M059J (cell line): ENCODE measurements at regions not wholly inside any gene's neighbourhood (a gene's known extent, or its start where the extent isn't known, plus 50 kb on each side); places are given as distances from the start of the nearest gene placed in this dataset.

ENCODE experiments used
- DNase-seq: peaks from one replicate; pipeline ENCODE4 v3.0.0-alpha.2; 2012; ENCODE audit warnings: low read depth

DNA sequence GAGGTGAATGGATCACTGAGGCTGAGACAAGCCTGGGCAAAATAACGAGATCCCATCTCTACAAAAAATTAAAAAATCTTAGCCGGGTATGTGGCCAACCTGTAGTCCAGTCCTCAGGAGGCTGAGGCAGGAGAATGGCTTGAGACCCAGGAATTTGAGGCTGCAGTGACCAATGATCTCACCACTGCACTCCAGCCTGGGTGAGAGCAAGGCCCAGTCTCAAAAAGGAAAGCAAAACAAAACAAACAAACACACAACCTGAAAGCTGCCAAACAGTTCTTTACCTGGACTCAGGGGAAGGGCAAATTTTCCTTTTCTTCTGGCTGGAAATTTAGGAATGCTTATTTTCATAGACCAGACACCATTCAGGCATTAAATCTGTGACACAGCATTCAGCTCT is 163.1 kb upstream of the FAT1 start:
- DNase-seq = no peak

DNA sequence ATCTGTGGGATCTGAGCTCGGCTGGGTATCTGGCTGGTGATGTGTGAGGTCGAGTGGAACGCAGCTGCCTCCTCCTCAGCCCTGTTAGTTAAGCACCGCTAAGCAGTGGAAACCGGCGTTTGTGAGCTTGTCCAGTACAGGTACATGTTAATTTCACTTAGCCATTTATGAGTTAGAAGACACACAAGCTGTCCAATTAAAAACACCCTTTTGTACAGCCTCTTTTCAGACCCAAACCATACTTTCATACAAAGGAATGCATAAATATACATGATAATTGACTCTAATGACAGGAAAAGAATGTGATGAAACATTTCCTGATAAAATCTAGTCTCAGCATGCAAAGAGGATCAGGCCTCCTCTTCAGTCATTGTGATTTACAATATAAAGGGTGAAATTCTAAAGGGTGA is 163.6 kb upstream of the FAT1 start:
- peak; percentile 45 for DNase-seq

DNA sequence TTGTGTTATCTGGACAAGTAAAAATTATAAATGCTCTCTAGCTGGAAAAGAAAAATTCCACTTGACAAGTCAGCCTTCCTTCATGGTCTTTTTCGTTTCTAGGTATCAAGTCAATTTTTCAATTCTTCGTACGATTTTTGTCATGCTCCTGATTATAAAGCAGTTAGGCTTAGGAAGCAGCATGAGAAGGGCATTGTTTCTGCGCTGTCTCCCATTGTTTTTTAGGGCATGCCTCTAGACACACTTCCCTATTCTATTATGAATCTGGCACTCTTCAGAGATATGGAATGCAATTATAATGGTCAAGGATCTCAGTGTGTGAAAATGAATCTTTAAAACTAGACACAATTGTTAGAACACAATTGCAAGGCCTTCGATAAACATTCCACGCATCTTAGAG is 164.1 kb upstream of the FAT1 start:
- no peak for DNase-seq

DNA sequence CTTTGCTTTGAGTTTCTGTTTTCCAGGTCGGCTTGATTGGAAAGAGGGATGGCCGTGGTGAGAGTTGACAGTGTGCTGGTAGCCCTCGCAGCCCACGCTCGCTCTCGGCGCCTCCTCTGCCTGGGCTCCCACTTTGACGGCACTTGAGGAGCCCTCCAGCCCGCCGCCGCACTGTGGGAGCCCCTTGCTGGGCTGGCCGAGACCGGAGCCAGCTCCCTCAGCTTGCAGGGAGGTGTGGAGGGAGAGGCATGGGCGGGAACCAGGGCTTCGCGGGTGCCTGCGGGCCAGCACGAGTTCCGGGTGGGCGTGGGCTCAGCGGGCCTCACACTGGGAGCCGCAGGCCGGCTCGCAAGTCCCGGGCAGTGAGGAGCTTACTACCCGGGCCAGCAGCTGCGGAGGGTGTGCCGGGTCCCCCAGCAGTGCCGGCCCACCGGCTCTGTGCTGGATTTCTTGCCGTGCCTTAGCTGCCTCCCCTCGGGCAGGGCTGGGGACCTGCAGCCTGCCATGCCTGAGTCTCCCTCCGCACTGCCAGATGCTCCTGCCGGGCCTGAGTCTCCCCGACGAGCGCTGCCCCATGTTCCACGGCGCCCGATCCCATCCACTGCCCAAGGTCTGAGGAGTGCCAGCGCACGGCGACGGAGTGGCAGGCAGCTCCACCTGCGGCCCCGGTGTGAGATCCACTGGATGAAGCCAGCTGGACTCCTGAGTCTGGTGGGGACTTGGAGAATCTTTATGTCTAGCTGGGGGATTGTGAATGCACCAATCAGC is 166.4 kb upstream of the FAT1 start:
- DNase-seq = no peak

DNA sequence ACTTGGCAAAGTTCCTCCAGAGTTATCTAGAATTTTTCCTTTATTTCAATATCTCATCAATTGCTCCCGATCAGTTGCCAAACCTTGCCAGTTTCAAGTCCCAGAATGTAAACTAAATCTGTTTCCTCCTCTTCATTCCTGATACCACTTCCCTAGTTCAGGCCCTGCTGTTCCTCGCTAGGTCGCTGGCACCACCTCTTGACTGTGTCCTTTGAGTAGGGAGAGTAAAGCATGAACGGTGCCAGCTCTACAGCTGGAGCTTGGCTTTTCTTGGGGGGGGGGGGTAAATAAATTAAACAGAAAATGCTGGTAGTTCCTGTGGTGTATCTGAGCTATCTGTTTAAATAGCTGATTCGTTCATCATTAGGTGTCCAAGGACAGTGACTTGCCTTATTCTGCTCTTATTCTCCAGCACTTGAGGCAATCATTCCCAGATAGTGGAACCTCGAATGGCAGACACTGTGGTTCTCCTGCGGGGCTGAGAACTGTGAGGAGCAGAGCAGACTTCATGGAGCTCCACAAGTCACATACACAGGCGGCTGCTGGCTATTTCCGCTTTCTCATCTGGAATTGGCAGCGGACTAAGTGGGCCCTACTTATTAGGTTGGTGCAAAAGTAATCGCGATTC is 168.3 kb upstream of the FAT1 start:
- peak; percentile 23 for DNase-seq

DNA sequence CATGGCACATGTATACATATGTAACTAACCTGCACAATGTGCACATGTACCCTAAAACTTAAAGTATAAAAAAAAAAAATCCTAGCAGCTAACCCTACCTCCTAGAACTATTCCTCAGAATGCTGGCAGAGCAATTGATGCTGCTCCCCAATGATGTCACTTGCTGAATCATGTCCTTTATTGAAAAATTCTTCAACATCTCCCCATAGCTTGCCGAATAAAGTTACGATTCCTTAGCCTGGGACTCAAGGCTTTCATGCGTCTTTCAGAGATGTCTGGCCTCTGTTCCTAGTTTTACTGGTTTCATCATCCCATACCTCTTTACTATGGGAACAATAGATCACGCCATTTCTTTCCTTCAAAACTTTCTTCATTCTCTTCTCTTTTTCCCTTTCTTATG is 174.7 kb upstream of the FAT1 start:
- no peak for DNase-seq

DNA sequence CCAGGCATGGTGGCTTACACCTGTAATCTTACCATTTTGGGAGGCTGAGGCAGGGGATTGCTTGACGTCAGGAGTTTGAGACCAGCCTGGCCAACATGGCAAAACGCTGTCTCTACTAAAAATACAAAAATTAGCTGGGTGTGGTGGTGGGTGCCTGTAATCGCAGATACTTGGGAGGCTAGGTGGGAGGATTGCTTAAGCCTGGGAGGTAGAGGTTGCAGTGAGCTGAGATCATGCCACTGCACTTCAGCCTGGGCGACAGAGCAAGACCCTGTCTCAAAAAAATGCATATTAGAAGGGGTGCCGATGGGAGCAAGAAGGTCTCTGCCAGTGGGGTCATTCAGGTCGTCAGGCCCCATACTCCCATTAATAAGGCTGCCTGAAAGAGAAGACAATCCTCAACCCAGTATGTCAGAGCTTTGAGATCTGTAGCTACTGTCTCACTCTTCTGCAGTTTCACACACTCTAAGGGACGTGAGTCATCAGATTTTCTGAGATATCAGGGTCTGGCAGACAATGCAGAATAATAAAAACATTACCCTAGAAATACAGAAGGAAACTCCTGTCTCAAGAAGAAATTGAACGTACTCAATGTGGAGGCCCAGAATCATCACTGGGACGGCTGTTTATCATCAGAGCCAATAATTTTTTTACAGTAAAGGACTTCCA is 176.7 kb upstream of the FAT1 start:
- DNase-seq = peak; percentile 80

DNA sequence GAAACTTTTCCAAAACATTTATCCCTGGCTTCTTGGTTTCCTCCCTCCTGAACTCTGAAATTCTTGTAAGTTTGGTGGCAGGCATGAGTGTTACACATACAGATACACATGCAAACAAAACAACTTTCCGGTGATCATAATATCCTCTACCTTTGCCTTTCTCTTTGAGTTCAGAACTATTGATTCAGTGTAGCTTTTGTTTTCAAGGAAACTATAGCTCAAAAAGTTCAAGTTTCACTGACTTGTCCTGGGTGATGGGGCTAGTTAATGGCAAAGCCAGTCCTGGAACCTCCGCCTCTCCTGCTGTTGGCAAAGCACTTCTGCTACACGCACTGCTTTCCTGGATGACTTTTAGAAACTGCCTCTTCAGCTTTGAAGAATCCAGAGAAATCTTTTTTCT is 177.3 kb upstream of the FAT1 start:
- peak; percentile 16 for DNase-seq

DNA sequence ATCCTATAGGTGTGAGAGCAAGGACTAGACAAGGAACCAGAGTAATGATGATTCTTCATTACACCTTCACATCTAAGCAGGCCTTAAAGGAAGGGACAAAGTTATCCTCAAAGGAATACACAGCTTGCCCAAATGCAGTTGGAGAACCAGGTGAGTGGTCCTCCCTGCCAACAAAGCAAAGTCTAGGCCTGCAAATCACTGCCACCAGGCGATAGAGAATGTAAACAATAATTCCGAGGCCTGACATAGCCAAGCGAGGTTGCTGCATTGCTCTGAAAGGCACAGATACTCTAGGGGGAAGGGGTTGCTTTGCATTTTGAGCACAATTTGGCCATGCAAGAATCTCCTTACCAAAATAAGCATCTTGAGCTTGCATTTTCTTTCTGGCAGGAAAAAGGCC is 178.2 kb upstream of the FAT1 start:
- DNase-seq = no peak

DNA sequence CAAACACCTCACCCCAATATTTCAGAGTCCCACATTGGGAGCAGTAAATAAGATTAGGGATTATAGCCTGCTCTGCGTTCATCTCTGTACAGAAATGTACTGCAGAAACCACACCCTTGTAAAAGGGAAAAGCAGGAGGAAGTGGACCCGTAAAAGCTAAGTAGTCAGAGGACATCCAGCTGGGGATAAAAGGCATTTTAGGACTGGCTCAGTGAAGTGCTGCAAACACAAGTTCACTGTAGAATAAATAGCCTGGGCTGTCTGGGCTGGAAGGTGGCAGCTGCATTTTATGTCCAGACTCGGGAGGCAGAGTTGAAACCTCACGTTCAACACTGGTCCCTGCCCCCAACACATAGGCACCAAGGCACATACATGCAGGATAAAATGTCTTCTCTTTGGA is 178.7 kb upstream of the FAT1 start:
- DNase-seq = no peak

DNA sequence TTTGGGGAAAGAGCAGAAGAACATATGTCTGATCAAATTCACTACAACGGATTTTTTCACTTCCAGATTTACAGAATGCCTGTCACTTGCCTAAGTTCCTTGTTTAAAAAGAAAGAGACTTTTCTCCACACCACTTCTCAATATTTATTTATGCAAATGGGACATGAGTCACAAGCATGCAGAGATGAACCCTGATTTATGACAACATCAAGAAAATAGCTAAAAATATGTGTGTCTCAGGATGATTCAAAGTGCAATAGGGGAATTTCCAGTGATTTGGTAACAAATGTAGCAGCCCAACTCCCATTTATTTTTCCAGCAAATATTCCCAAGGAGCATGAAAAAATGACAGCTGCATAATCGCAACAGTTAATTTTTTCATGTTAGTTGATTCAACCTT is 180.4 kb upstream of the FAT1 start:
- DNase-seq = peak; percentile 81

DNA sequence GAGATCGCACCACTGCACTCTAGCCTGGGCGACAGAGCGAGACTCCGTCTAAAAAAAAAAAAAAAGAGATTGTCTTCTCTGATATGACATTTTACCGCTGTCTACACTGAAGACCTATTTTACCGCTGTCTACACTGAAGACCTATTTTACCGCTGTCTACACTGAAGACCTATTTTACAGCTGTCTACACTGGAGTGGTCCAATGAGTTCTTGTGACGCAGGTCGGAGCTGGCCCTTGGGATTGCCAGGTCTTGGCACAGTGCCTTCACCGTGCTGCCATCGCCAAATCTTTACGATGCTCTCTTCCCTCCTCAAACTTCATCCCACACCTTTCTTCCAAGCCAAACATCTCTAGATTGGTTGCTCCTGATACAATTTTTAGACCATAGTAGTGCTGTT is 183.1 kb upstream of the FAT1 start:
- DNase-seq = no peak

DNA sequence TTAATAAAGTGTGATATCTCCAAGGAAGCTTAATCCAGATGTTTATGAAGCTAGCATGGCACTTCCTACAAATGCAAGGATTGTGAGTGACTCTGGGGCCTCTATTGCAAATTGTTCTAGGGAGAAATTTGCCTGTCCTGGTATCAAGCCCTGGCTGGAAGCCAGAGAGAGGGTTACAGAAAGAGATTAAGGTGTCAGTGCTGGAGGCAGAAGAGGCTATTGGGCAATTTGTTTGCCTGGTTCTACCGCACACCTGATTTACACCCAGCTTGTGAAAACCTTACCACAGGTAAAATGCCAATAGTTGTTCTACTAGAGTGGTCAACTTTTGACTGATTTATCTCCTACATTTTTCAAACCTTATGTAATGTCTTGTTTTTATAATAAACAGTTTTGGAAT is 186.7 kb upstream of the FAT1 start:
- no peak for DNase-seq

DNA sequence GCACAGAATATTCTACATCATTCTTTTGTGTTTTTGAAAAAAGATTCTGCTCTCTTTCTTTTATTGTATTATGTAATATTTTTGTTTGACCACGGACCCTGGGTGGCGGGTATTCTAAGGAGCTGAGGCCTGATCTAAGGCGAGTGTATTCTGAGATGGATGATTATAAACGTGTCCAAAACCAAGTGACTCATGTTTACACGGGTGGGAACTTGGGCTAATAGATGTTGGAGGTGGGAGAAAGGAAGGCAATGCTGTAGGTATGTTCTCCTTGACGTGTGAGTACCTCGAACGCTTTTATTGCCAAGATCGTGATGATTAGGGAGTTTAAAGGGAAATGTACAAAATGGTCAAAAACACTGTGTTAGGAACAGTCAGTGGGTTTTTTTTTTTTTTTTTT is 188.9 kb upstream of the FAT1 start:
- DNase-seq = no peak

DNA sequence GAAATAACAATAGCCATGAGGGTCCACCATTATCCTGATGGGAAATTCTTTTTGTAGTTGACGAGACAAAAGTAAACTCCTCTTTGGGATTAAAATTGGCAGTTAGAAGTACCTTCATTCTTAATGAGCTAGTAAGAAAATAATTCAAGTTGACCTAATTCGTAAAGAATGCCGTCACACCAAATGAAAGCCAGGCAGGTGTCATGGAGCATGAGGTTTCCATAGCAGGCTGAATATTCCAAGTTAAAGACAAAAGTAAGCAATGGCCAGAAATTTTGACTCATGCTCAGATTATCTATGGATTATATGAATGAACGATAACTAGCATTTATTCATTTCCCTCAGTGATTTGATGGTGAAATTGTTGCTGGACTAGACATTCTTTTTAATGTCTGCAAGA is 192.2 kb upstream of the FAT1 start:
- peak; percentile 55 for DNase-seq

DNA sequence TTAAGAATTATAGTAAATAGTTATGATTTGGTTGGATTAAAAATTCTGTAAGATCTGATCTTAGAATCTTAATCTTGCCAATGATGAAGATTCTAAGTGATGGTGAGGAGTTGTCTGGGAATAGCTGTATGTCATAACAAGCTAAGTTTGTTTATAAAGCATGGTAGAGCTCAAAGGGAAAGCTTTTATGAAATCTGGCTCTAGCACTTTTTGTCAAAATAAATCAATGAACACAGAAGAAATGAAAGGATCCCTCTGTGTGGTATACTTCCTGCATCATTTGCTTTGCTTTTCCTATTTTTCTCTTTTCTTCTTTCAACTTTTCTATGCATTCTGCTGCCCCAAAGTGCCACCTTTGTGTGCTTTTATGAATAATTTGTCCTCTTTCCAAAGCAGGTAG is 193.5 kb upstream of the FAT1 start:
- DNase-seq = no peak

DNA sequence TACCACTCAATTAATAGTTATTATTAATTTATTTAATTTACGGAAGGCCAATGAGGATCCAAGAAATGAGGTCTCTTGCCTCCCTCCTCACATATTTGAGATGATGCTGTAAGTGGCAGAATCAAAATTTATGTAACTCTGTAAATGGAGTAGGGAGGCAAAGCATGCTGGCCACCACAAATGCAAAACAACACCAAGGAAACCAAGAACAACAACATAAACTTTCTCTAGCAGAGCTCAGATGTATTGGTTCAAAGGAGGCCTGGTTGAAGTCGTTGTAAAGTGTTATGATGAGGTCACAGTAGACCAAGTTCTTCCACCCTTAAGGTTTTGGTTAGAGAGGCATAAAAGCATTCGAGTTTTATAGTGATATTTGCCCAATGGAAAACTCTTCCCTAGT is 194.8 kb upstream of the FAT1 start:
- peak; percentile 35 for DNase-seq

DNA sequence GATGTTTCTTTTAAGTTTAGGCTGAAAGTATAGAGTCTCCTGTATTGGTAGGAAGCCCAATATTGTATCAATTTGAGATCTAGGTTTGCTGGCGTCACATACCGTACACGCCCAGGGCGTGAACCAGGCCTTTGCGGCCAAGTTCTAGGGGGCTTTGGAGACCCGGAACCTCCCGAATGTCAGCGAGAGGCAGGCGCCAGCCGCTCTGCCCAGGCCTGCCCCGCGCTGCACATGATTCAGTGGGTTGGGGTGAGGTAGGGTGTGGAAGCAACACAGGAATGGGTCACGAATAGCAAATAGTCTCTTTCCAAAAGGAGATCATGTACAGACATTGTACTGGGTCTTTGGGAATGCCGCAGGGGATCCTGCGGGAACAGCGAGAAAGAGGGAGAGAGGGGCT is 195.7 kb upstream of the FAT1 start:
- DNase-seq = no peak

DNA sequence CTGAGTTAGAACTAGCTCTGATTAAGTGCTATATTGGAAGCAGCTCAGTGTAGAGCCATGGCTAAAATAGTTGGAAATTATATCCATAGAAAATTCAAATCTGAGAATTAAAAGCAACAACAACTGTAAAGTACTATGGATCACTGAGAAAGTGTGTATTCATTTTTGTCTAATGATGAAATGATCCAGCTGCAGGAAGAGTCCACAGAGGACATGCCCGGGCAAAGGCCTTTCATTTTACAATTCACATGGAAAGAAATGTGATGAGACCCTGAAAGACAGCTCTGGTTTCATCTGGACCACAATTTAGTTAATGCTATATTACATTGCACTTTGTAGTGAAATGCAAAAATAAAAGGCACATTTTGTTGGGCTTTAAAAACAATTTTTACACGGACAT is 196.8 kb upstream of the FAT1 start:
- DNase-seq = no peak

DNA sequence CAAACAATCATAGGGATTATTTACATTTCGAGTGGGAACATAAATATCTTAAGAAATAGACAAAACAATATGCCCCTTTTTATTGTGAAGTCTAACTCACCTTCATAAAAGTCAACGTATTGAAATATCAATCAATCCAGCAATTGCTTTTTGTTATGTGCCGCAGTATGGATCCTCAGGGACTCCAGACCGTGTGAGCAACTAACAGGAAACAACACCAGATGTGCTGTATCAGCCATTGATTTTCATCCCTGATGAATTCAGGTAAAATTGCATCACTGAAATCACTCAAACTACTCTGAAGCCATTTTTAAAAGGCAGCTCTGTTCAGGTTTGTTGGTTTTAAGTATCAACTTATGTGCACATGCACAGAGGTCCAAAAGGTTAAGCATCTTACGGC is 197.3 kb upstream of the FAT1 start:
- DNase-seq = no peak

DNA sequence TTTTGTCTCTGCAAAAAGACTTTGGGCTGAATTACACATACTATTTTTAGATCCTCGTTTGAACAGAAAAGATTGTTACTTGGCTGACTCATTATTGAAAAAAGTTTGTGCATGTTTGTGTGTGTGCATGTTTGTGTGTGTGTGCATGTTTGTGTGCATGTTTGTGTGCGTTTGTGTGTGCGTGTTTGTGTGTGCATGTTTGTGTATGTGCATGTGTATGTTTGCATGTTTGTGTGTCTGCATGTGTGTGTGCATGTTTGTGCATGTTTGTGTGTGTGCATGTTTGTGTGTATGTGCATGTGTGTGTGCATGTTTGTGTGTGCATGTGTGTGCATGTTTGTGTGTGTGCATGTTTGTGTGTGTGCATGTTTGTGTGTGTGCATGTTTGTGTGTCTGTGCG is 201.1 kb upstream of the FAT1 start:
- no peak for DNase-seq

DNA sequence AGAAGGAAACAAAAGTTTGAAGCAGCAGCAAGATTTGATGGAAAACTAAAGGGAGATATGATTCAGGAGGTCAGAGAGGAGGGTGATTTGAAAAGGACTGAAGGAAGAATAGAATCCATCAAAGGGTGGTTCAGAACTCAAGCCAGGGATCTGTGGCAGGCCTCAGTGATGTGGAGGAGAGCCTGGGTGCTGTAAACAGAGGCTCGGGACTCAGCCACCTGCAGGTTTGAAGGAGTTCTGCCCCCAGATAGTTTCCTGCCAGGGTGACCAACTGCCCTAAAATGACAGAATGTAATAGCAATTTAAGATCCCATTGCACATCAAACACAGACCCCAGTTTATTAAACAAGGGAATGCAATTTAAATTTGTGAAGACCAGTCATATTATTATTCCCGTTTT is 204.0 kb upstream of the FAT1 start:
- peak; percentile 33 for DNase-seq

DNA sequence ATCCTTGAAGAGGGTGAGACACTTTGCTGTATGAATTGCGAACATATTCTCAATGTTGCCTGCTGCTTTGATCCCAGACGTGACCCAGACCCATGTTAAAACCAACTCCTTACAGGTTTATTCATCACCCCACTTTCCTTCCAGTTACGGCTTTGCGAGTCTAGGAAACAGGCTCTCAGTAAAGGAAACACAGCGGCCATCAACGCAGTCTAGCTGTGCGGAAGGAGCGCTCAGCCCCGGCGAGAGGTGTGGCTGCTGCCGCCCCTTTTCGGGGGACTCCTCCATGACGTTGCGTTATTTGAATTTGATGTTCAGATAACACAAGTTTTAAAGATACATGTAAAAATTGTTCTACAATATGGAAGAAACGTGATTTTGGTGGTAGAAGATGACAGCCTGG is 206.4 kb upstream of the FAT1 start:
- no peak for DNase-seq
